Adrenal gland (tissue), 9 donors: ENCODE measurements at regions not wholly inside any gene's neighbourhood (a gene's known extent, or its start where the extent isn't known, plus 50 kb on each side); places are given as distances from the start of the nearest gene placed in this dataset.

Experiments
- DNase-seq, 7 donors: peaks; one replicate each; pipeline ENCODE4 v3.0.0-alpha.2; 2019 to 2020
- H3K27ac ChIP-seq, 5 donors: fragments of 200-600 bp; sonication (generic) in 4 of 5; 1 replicate in 3 of 5; 2 replicates in 2 of 5; pipeline versions ENCODE4 v1.5.1 to v1.8.0; 2016 to 2020; ENCODE audit warnings: mild to moderate bottlenecking in 1 of 5
- H3K27me3 ChIP-seq: fragments of 200-600 bp; 2 replicates; pipeline ENCODE4 v1.8.0; 2021
- H3K36me3 ChIP-seq, 2 donors: fragments of 200-600 bp; replicated peaks in 1 of 2; 1 replicate in 1 of 2; 2 replicates in 1 of 2; pipeline versions ENCODE4 v1.5.1 to v1.8.0; 2018 to 2022
- H3K4me1 ChIP-seq, 2 donors: fragments of 200-600 bp; replicated peaks in 1 of 2; 1 replicate in 1 of 2; 2 replicates in 1 of 2; pipeline versions ENCODE4 v1.5.1 to v1.8.0; 2018 to 2021
- H3K4me3 ChIP-seq, 4 donors: fragments of 200-600 bp; sonication (generic) in 3 of 4; one replicate each; pipeline ENCODE4 v1.5.1; 2016 to 2018
- H3K9me3 ChIP-seq, 3 donors: fragments of 200-600 bp; sonication (generic) in 1 of 3; replicated peaks in 1 of 3; 1 replicate in 2 of 3; 2 replicates in 1 of 3; pipeline versions ENCODE4 v1.5.1 to v1.8.0; 2016 to 2021
- POLR2A ChIP-seq, 2 donors: fragments of 450-650 bp; IDR thresholded peaks; one replicate each; pipeline ENCODE4 v1.6.1; 2017; ENCODE audit warnings: antibody characterized with exemption in 2 of 2, mild to moderate bottlenecking in 2 of 2, moderate library complexity in 1 of 2
- WGBS, 4 donors: extraction: QIAGEN DNeasy Blood & Tissue Kit in 2 of 4; methylation state at CpG; one replicate each; pipeline versions ENCODE4 v1.1.5 to v1.1.7; 2013 to 2017; 5-methylcytosine and 5-hydroxymethylcytosine counted together
- intact Hi-C, 2 donors: fragments of 100-400 bp; cut with DNase I; formaldehyde crosslinking; loops; one replicate each; pipeline versions ENCODE4 v1.14.1 to v1.15.0; 2022 to 2023
- TF ChIP-seq, protein P1 (sequence below), 6 experiments: fragments of 450-650 bp in 4 of 6; fragments of 200-600 bp in 2 of 6; sonication (generic) in 1 of 6; IDR thresholded peaks; 1 replicate in 5 of 6; 2 replicates in 1 of 6; pipeline versions ENCODE4 v1.5.1 to v1.8.0; 2016 to 2021; ENCODE audit warnings: antibody characterized with exemption in 6 of 6, mild to moderate bottlenecking in 2 of 6, moderate library complexity in 1 of 6
- donor health status: healthy with polysubstance abuse.
- donor health status: Bipolar disorder and iron deficiency.
- donor health status: DM: yes; HTN: yes; CAD: no.
- donor health status: DM: no; HTN: no; CAD: no.
- donor health status: DM: no; HTN: no; CAD: no.

DNA sequence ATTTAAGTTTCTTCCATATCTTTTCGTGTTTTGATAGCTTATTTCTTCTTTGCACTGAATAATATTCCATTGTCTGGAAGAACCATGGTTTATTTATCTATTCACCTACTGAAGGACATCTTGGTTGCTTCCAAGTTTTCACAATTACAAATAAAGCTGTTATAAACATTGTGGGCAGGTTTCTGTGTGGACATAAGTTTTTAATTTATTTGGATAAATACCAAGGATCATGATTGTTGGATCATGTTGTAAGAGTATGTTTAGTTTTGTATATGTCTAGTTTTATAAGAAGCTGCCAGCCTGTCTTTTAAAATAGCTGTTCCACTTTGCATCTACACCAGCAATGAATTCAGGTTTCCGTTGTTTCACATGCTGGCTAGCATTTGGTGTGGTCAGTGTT is 339.4 kb downstream of the CDH11 start:
- Histone ChIP-seq H3K36me3 (no peaks in the 10 kb centered on the region), H3K27me3 (no peaks in the 10 kb centered on the region), H3K4me3 (no peak overlapping the region), H3K9me3 (no peaks in the 10 kb centered on the region), H3K27ac (no peak overlapping the region), H3K4me1 (no peaks in the 10 kb centered on the region)
- DNase-seq: no peak
- TF ChIP-seq, protein P1, sequence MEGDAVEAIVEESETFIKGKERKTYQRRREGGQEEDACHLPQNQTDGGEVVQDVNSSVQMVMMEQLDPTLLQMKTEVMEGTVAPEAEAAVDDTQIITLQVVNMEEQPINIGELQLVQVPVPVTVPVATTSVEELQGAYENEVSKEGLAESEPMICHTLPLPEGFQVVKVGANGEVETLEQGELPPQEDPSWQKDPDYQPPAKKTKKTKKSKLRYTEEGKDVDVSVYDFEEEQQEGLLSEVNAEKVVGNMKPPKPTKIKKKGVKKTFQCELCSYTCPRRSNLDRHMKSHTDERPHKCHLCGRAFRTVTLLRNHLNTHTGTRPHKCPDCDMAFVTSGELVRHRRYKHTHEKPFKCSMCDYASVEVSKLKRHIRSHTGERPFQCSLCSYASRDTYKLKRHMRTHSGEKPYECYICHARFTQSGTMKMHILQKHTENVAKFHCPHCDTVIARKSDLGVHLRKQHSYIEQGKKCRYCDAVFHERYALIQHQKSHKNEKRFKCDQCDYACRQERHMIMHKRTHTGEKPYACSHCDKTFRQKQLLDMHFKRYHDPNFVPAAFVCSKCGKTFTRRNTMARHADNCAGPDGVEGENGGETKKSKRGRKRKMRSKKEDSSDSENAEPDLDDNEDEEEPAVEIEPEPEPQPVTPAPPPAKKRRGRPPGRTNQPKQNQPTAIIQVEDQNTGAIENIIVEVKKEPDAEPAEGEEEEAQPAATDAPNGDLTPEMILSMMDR (IDR thresholded peaks at IDR 0.05): no peak
- TF ChIP-seq POLR2A (IDR thresholded peaks at IDR 0.05): no peak
- 76 to 85% (median 80%) methylated on average over 2 of the region's 2 CpGs for WGBS, 4 donors
- intact Hi-C loops: no loop called here

DNA sequence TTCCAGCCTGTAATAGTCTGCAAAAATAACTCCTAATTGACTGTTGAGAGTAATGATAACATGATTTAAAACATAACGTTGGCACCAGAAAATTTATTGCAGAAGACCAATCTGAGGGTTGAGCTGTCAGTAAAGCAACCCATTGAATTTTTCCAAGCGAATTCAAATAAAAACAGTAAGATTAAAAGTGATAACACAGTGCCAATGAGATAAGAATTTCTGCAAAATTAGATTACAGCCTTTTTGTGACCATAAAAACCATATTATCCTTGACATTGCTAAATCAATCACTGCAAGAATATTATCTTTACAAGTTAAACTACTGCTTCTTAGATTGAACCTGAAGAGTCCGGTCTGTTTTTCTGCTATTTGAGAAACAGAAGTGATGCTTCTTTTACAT is 341.4 kb downstream of the CDH11 start:
- H3K27ac ChIP-seq: no peak overlapping the region
- WGBS, 4 donors: 28 to 40% (median 32%) methylated on average over 3 of the region's 3 CpGs
- no peak for DNase-seq
- no peaks in the 10 kb centered on the region for H3K4me1 ChIP-seq
- no peaks in the 10 kb centered on the region for H3K9me3 ChIP-seq
- intact Hi-C loops: no loop called here
- no peak overlapping the region for H3K4me3 ChIP-seq
- H3K36me3 ChIP-seq: no peaks in the 10 kb centered on the region
- no peaks in the 10 kb centered on the region for H3K27me3 ChIP-seq
- TF ChIP-seq, protein P1 (IDR thresholded peaks at IDR 0.05): no peak
- no peak for TF ChIP-seq POLR2A (IDR thresholded peaks at IDR 0.05)

DNA sequence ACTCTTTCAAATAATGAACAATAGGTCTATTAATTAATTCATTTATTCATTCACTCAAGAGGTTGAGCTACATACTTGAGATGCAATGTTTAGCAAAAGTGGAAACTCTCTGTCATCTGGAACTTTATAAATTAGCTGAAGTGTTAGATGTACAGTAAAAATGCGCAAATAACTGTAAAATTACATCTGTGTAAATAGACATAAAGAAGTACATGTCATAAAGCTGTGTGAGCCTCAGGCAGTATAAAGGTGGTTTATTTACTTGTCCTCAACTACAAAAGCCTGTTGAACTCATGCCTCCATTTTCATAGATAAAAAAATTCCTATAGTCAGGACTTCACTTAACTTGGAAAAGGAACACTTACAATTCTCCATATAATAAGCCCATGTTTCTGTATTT is 343.1 kb downstream of the CDH11 start:
- intact Hi-C loops: no loop called here
- 95 to 97% (median 96%) methylated on average over 1 of the region's 1 CpG for WGBS, 4 donors
- Histone ChIP-seq H3K4me1 (no peaks in the 10 kb centered on the region), H3K27ac (no peak overlapping the region), H3K27me3 (no peaks in the 10 kb centered on the region), H3K9me3 (no peaks in the 10 kb centered on the region), H3K4me3 (no peak overlapping the region), H3K36me3 (no peaks in the 10 kb centered on the region)
- no peak for TF ChIP-seq POLR2A (IDR thresholded peaks at IDR 0.05)
- TF ChIP-seq, protein P1 (IDR thresholded peaks at IDR 0.05): no peak
- DNase-seq: no peak

DNA sequence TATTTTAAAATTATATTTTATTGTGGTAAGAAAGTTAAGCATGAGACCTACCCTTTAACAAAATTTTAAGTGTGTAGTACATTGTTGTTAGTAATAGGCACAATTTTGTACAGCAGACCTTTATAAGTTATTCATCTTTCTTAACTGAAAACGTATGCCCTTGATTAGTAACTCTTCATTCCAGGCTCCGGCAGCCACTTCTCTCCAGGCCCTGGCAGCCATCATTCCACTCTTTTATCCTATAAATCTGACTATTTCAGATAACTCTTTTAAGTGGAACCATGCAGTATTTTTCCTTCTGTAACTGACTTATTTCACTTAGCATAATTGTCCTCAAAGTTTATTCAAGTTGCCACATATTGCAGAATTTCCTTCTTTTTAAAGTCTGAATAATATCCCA is 348.2 kb downstream of the CDH11 start:
- no peak for DNase-seq
- TF ChIP-seq, protein P1 (IDR thresholded peaks at IDR 0.05): no peak
- no peak for TF ChIP-seq POLR2A (IDR thresholded peaks at IDR 0.05)
- WGBS, 4 donors: 72 to 79% (median 76%) methylated on average over 2 of the region's 2 CpGs
- no peaks in the 10 kb centered on the region for H3K9me3 ChIP-seq
- H3K4me1 ChIP-seq: no peaks in the 10 kb centered on the region
- intact Hi-C loops: no loop called here
- no peak overlapping the region for H3K27ac ChIP-seq
- no peaks in the 10 kb centered on the region for H3K27me3 ChIP-seq
- no peak overlapping the region for H3K4me3 ChIP-seq
- no peaks in the 10 kb centered on the region for H3K36me3 ChIP-seq
